ENCODE measurements at regions not wholly inside any gene's neighbourhood (a gene's known extent, or its start where the extent isn't known, plus 50 kb on each side); places are given as distances from the start of the nearest gene placed in this dataset.

GRCh38 chr7:118511146-118511545 lies 286.6 kb downstream of the ANKRD7 start:
- no peak for TF ChIP-seq POLR2AphosphoS5 (IDR thresholded peaks at IDR 0.05; ENCODE audit: borderline replicate concordance, low read depth, low read length)
- no peak for TF ChIP-seq EZH2 (IDR thresholded peaks at IDR 0.05)
